Peyer's patch (tissue), 4 donors: ENCODE measurements at regions not wholly inside any gene's neighbourhood (a gene's known extent, or its start where the extent isn't known, plus 50 kb on each side); places are given as distances from the start of the nearest gene placed in this dataset.
A peak's percentile ranks its signal among the peaks of the same experiment; 100 is the strongest.

Source experiments
- DNase-seq, 3 donors: peaks; one replicate each; pipeline ENCODE4 v3.0.0-alpha.2; 2017 to 2019
- H3K27ac ChIP-seq, 4 donors: fragments of 200-600 bp; sonication (generic); one replicate each; pipeline ENCODE4 v1.5.1; 2016 to 2019
- H3K27me3 ChIP-seq, 2 donors: fragments of 200-600 bp; sonication (generic); one replicate each; pipeline ENCODE4 v1.5.1; 2019
- H3K36me3 ChIP-seq, 3 donors: fragments of 200-600 bp; sonication (generic); one replicate each; pipeline ENCODE4 v1.5.1; 2016 to 2019
- H3K4me1 ChIP-seq, 4 donors: fragments of 200-600 bp; sonication (generic); one replicate each; pipeline ENCODE4 v1.5.1; 2016 to 2019
- H3K4me3 ChIP-seq, 4 donors: fragments of 200-600 bp; sonication (generic); 1 replicate in 3 of 4; 2 replicates in 1 of 4; pipeline ENCODE4 v1.5.1; 2016 to 2019; ENCODE audit warnings: mild to moderate bottlenecking in 1 of 4
- H3K9me3 ChIP-seq, 4 donors: fragments of 200-600 bp; sonication (generic); one replicate each; pipeline ENCODE4 v1.5.1; 2016 to 2019; ENCODE audit warnings: mild to moderate bottlenecking in 1 of 4
- POLR2A ChIP-seq, 2 donors: fragments of 450-650 bp; IDR thresholded peaks; one replicate each; pipeline ENCODE4 v1.5.1; 2017; ENCODE audit warnings: antibody characterized with exemption in 2 of 2, mild to moderate bottlenecking in 2 of 2, moderate library complexity in 2 of 2
- TF ChIP-seq, protein P1 (sequence below), 6 experiments: fragments of 450-650 bp in 4 of 6; fragments of 200-600 bp in 2 of 6; sonication (generic) in 1 of 6; IDR thresholded peaks; one replicate each; pipeline ENCODE4 v1.5.1; 2017 to 2019; ENCODE audit warnings: antibody characterized with exemption in 6 of 6, mild to moderate bottlenecking in 3 of 6, moderate library complexity in 1 of 6

- Histone ChIP-seq H3K4me3 (no peak overlapping the region), H3K36me3 (no peaks in the 10 kb centered on the region), H3K27ac (no peak overlapping the region), H3K4me1 (no peaks in the 10 kb centered on the region), H3K9me3 (peaks cover 0 to 7% (median 0%) of the 10 kb centered on the region in 4 donors), H3K27me3 (no peaks in the 10 kb centered on the region)
- TF ChIP-seq, protein P1, sequence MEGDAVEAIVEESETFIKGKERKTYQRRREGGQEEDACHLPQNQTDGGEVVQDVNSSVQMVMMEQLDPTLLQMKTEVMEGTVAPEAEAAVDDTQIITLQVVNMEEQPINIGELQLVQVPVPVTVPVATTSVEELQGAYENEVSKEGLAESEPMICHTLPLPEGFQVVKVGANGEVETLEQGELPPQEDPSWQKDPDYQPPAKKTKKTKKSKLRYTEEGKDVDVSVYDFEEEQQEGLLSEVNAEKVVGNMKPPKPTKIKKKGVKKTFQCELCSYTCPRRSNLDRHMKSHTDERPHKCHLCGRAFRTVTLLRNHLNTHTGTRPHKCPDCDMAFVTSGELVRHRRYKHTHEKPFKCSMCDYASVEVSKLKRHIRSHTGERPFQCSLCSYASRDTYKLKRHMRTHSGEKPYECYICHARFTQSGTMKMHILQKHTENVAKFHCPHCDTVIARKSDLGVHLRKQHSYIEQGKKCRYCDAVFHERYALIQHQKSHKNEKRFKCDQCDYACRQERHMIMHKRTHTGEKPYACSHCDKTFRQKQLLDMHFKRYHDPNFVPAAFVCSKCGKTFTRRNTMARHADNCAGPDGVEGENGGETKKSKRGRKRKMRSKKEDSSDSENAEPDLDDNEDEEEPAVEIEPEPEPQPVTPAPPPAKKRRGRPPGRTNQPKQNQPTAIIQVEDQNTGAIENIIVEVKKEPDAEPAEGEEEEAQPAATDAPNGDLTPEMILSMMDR (IDR thresholded peaks at IDR 0.05): no peak
- no peak for TF ChIP-seq POLR2A (IDR thresholded peaks at IDR 0.05)
- no peak for DNase-seq
These were observed 210.6 kb downstream of the IRS1 start for GRCh38 chr2:226589043-226589442.

DNA sequence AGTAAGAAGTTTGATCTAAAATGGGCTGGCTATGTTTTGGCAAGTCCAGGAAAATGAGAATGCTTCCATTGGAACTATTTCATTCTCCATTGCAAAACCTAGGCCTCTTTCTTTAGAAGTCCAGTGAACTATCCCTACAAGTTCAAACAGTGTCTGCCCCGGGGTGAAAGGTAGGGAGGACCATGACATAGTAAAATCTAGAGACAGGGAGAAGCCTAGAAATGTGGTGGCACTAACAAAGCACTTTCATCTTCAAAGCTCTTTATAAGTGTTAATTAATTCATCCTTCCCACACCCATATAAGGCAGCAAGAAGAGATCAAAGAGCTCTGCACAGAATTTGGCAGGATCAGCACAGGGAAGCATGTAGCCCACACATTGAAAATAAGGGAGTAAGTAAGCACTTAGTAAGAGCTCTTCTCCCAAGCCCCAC, 214.5 kb downstream of the IRS1 start:
- Histone ChIP-seq H3K27ac (no peak overlapping the region), H3K9me3 (peaks cover 0 to 7% (median 0%) of the 10 kb centered on the region in 4 donors), H3K4me3 (no peak overlapping the region), H3K27me3 (no peaks in the 10 kb centered on the region), H3K36me3 (no peaks in the 10 kb centered on the region), H3K4me1 (peaks cover 0 to 15% (median 1%) of the 10 kb centered on the region in 4 donors)
- TF ChIP-seq, protein P1 (IDR thresholded peaks at IDR 0.05): no peak
- no peak for TF ChIP-seq POLR2A (IDR thresholded peaks at IDR 0.05)
- DNase-seq: no peak

DNA sequence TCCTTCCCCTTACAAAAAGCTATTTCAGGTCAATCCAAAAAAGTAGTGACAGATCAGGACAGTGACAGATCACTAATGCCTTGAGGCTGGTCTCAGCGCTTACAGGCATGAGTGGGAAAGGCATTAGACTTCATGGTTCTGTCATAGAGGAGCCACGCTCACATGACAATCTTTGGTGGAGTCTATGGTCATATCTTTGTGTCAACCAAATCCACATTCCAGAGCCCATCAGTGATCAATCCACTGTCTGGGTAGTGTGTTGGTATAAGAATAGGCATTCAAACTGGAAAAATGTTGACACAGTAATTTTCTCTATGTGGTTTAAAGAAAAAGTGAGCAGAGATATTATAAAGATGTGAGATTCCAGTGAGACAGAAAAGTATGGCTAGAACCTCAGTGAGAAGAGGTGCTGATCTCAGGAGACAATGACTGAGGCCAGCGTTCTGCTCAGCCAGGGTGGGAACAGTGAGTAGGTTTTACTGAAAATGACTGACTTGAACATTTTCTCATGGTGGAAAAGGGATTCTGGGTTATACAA, 215.0 kb downstream of the IRS1 start:
- DNase-seq: no peak
- no peaks in the 10 kb centered on the region for H3K36me3 ChIP-seq
- H3K4me1 ChIP-seq: peaks cover 0 to 15% (median 1%) of the 10 kb centered on the region in 4 donors
- no peaks in the 10 kb centered on the region for H3K27me3 ChIP-seq
- peaks cover 0 to 7% (median 0%) of the 10 kb centered on the region in 4 donors for H3K9me3 ChIP-seq
- no peak overlapping the region for H3K4me3 ChIP-seq
- TF ChIP-seq, protein P1 (IDR thresholded peaks at IDR 0.05): no peak
- H3K27ac ChIP-seq: no peak overlapping the region

DNA sequence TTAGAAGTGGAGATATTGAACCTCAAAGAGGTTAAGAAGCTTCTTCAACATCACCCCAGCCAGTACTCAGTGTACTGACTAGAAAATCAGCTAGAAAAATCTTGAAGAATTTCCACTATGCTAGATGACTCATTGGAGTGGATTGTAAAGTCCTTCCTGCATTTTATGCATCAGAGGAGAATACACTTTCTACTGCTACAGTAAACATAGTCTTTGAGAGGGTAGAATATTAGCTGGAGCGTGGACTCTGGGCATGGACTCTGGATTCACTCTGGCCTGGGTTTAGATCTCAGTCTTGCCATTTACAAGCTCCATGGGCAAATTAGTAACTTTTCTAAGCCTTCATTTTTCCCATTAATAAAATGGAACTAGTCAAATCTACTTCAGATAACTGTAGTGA, 215.9 kb downstream of the IRS1 start:
- no peak for TF ChIP-seq POLR2A (IDR thresholded peaks at IDR 0.05)
- TF ChIP-seq, protein P1 (IDR thresholded peaks at IDR 0.05): no peak
- H3K9me3 ChIP-seq: peaks cover 0 to 7% (median 0%) of the 10 kb centered on the region in 4 donors
- peak in 2 of 3 donors; percentile 49 to 52 for DNase-seq
- no peak overlapping the region for H3K4me3 ChIP-seq
- no peaks in the 10 kb centered on the region for H3K36me3 ChIP-seq
- peak overlapping the region in 1 of 4 donors; percentile 7 for H3K27ac ChIP-seq
- H3K27me3 ChIP-seq: no peaks in the 10 kb centered on the region
- peaks cover 0 to 15% (median 1%) of the 10 kb centered on the region in 4 donors for H3K4me1 ChIP-seq

DNA sequence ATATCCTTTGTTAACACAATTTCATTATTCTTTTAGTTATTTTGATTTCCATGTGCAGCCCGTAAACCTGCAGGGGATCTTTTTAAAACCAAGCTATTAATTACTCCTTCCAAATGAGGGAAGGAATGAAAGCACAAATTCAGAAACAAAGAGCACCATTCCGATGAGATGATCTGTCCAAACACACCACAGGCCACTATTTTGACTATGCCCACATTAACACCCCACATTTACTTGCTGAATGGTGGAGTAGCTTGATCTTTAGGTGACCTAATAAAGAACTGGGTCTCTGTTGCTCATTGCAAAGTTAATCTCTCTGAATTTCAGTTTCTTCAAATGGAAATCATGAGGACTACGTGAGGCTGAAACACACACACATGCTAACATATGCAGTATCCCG, 218.0 kb downstream of the IRS1 start:
- Histone ChIP-seq H3K27ac (no peak overlapping the region), H3K36me3 (no peaks in the 10 kb centered on the region), H3K4me3 (no peak overlapping the region), H3K9me3 (no peaks in the 10 kb centered on the region), H3K27me3 (no peaks in the 10 kb centered on the region), H3K4me1 (peaks cover 0 to 15% (median 1%) of the 10 kb centered on the region in 4 donors)
- DNase-seq: no peak
- TF ChIP-seq, protein P1 (IDR thresholded peaks at IDR 0.05): no peak
- TF ChIP-seq POLR2A (IDR thresholded peaks at IDR 0.05): no peak
